Karpas-422 (cell line): ENCODE measurements at regions not wholly inside any gene's neighbourhood (a gene's known extent, or its start where the extent isn't known, plus 50 kb on each side); places are given as distances from the start of the nearest gene placed in this dataset.

Experiments
- DNase-seq: peaks from one replicate; pipeline ENCODE4 v3.0.0-alpha.2; 2015
- H2AFZ ChIP-seq: fragments of 200-600 bp; sonication (generic); 2 replicates; pipeline ENCODE4 v1.6.1; 2014; ENCODE audit warnings: antibody characterized with exemption, low read length, mixed read lengths
- H3K27ac ChIP-seq: fragments of 200-600 bp; sonication (generic); 2 replicates; pipeline ENCODE4 v1.5.1; 2014; ENCODE audit warnings: mild to moderate bottlenecking, low read length, moderate library complexity
- H3K27me3 ChIP-seq: fragments of 200-600 bp; sonication (generic); 2 replicates; pipeline ENCODE4 v1.6.1; 2014; ENCODE audit warnings: low read length, mixed read lengths
- H3K36me3 ChIP-seq: fragments of 200-600 bp; sonication (generic); 2 replicates; pipeline ENCODE4 v1.6.1; 2014; ENCODE audit warnings: low read length, mixed read lengths; ENCODE audit not compliant: insufficient read depth
- H3K4me1 ChIP-seq: fragments of 200-600 bp; sonication (generic); 2 replicates; pipeline ENCODE4 v1.6.1; 2014; ENCODE audit warnings: mild to moderate bottlenecking, low read length, mixed read lengths
- H3K4me2 ChIP-seq: fragments of 200-600 bp; sonication (generic); 2 replicates; pipeline ENCODE4 v1.6.1; 2014; ENCODE audit warnings: low read length, low read depth, mild to moderate bottlenecking; ENCODE audit not compliant: poor library complexity, severe bottlenecking
- H3K4me3 ChIP-seq: fragments of 200-600 bp; sonication (generic); 2 replicates; pipeline ENCODE4 v1.5.1; 2014; ENCODE audit warnings: mild to moderate bottlenecking, antibody characterized with exemption, low read length, mixed read lengths
- H3K79me2 ChIP-seq: fragments of 200-600 bp; sonication (generic); 2 replicates; pipeline ENCODE4 v1.6.1; 2014; ENCODE audit warnings: mild to moderate bottlenecking, low read length, mixed read lengths
- H3K9ac ChIP-seq: fragments of 200-600 bp; sonication (generic); 2 replicates; pipeline ENCODE4 v1.6.0; 2014; ENCODE audit warnings: low read length
- H3K9me2 ChIP-seq: fragments of 200-600 bp; sonication (generic), shearing (Covaris generic); replicated peaks from 2 replicates; pipeline ENCODE4 v1.6.0; 2014; ENCODE audit warnings: mild to moderate bottlenecking, low read length, moderate library complexity; ENCODE audit not compliant: insufficient read depth
- H3K9me3 ChIP-seq: fragments of 300-700, 200-600 bp; sonication (generic); 2 replicates; pipeline ENCODE4 v1.6.1; 2014; ENCODE audit warnings: low read length, mixed read lengths
- H4K20me1 ChIP-seq: fragments of 200-600 bp; sonication (generic); 2 replicates; pipeline ENCODE4 v1.6.1; 2014; ENCODE audit warnings: mild to moderate bottlenecking, antibody characterized with exemption, low read length, low read depth; ENCODE audit not compliant: insufficient read depth

- Histone ChIP-seq H3K4me3 (no peak overlapping the region), H4K20me1 (no peaks in the 10 kb centered on the region), H2AFZ (no peak overlapping the region), H3K27ac (no peak overlapping the region), H3K27me3 (0 out of 2 replicates have a peak, but pooled peaks cover 3% of the 10 kb centered on the region), H3K4me1 (no peaks in the 10 kb centered on the region), H3K9me3 (no peaks in the 10 kb centered on the region), H3K79me2 (no peaks in the 10 kb centered on the region), H3K36me3 (no peaks in the 10 kb centered on the region), H3K9me2 (no peaks in the 10 kb centered on the region), H3K9ac (no peak overlapping the region), H3K4me2 (no peak overlapping the region)
- no peak for DNase-seq
Measured at GRCh38 chr16:79821911-79822310, 221.4 kb upstream of the MAF start.

GRCh38 chr16:79816081-79816497 is 215.6 kb upstream of the MAF start:
- H3K9me2 ChIP-seq = no peaks in the 10 kb centered on the region
- no peaks in the 10 kb centered on the region for H3K4me1 ChIP-seq
- no peak overlapping the region for H3K27ac ChIP-seq
- H3K4me3 ChIP-seq = no peak overlapping the region
- H3K9ac ChIP-seq = no peak overlapping the region
- 0 out of 2 replicates have a peak, but pooled peaks cover 3% of the 10 kb centered on the region for H3K27me3 ChIP-seq
- no peaks in the 10 kb centered on the region for H3K79me2 ChIP-seq
- no peak overlapping the region for H2AFZ ChIP-seq
- no peaks in the 10 kb centered on the region for H3K36me3 ChIP-seq
- no peaks in the 10 kb centered on the region for H4K20me1 ChIP-seq
- no peak for DNase-seq
- no peaks in the 10 kb centered on the region for H3K9me3 ChIP-seq
- H3K4me2 ChIP-seq = no peak overlapping the region

GRCh38 chr16:79815049-79815448 is 214.5 kb upstream of the MAF start:
- H3K4me3 ChIP-seq = no peak overlapping the region
- H3K36me3 ChIP-seq = no peaks in the 10 kb centered on the region
- H3K9me2 ChIP-seq = no peaks in the 10 kb centered on the region
- no peak for DNase-seq
- no peaks in the 10 kb centered on the region for H3K9me3 ChIP-seq
- H3K4me1 ChIP-seq = no peaks in the 10 kb centered on the region
- H3K79me2 ChIP-seq = no peaks in the 10 kb centered on the region
- no peaks in the 10 kb centered on the region for H3K27me3 ChIP-seq
- no peaks in the 10 kb centered on the region for H4K20me1 ChIP-seq
- no peak overlapping the region for H3K27ac ChIP-seq
- no peak overlapping the region for H3K4me2 ChIP-seq
- H3K9ac ChIP-seq = no peak overlapping the region
- no peak overlapping the region for H2AFZ ChIP-seq

- Histone ChIP-seq H3K9ac (no peak overlapping the region), H3K4me2 (no peak overlapping the region), H4K20me1 (no peaks in the 10 kb centered on the region), H3K27ac (no peak overlapping the region), H3K79me2 (no peaks in the 10 kb centered on the region), H3K36me3 (no peaks in the 10 kb centered on the region), H3K9me3 (no peaks in the 10 kb centered on the region), H3K4me3 (no peak overlapping the region), H2AFZ (no peak overlapping the region), H3K27me3 (no peaks in the 10 kb centered on the region), H3K9me2 (no peaks in the 10 kb centered on the region), H3K4me1 (no peaks in the 10 kb centered on the region)
- no peak for DNase-seq
Measured at GRCh38 chr16:79814124-79814523, 213.6 kb upstream of the MAF start.

GRCh38 chr16:79811541-79811940 is 211.0 kb upstream of the MAF start:
- H3K9ac ChIP-seq = no peak overlapping the region

GRCh38 chr16:79810449-79811189 is 210.1 kb upstream of the MAF start:
- no peaks in the 10 kb centered on the region for H3K9me2 ChIP-seq
- H3K36me3 ChIP-seq = no peaks in the 10 kb centered on the region
- H3K4me1 ChIP-seq = no peaks in the 10 kb centered on the region
- no peak overlapping the region for H3K4me3 ChIP-seq
- H2AFZ ChIP-seq = no peak overlapping the region
- no peaks in the 10 kb centered on the region for H3K79me2 ChIP-seq
- no peaks in the 10 kb centered on the region for H3K27me3 ChIP-seq
- H4K20me1 ChIP-seq = no peaks in the 10 kb centered on the region
- H3K9me3 ChIP-seq = no peaks in the 10 kb centered on the region
- H3K27ac ChIP-seq = no peak overlapping the region
- no peak overlapping the region for H3K4me2 ChIP-seq
- H3K9ac ChIP-seq = no peak overlapping the region
- DNase-seq = no peak

More at GRCh38 chr16:79811541-79811940, 211.0 kb upstream of the MAF start:
- no peaks in the 10 kb centered on the region for H3K9me2 ChIP-seq
- no peak overlapping the region for H2AFZ ChIP-seq
- H3K4me3 ChIP-seq = no peak overlapping the region
- no peak overlapping the region for H3K27ac ChIP-seq
- H3K36me3 ChIP-seq = no peaks in the 10 kb centered on the region
- DNase-seq = no peak
- H3K79me2 ChIP-seq = no peaks in the 10 kb centered on the region
- H3K4me1 ChIP-seq = no peaks in the 10 kb centered on the region
- H4K20me1 ChIP-seq = no peaks in the 10 kb centered on the region
- no peak overlapping the region for H3K4me2 ChIP-seq
- no peaks in the 10 kb centered on the region for H3K9me3 ChIP-seq
- H3K27me3 ChIP-seq = no peaks in the 10 kb centered on the region

GRCh38 chr16:79809376-79809775 is 208.8 kb upstream of the MAF start:
- no peaks in the 10 kb centered on the region for H3K27me3 ChIP-seq
- DNase-seq = no peak
- no peaks in the 10 kb centered on the region for H3K9me2 ChIP-seq
- H3K27ac ChIP-seq = no peak overlapping the region
- no peak overlapping the region for H2AFZ ChIP-seq
- no peak overlapping the region for H3K9ac ChIP-seq
- no peaks in the 10 kb centered on the region for H3K4me1 ChIP-seq
- no peaks in the 10 kb centered on the region for H3K9me3 ChIP-seq
- H3K79me2 ChIP-seq = no peaks in the 10 kb centered on the region
- no peaks in the 10 kb centered on the region for H3K36me3 ChIP-seq
- no peak overlapping the region for H3K4me3 ChIP-seq
- H3K4me2 ChIP-seq = no peak overlapping the region
- H4K20me1 ChIP-seq = no peaks in the 10 kb centered on the region

- Histone ChIP-seq H3K4me2 (no peak overlapping the region), H3K9me3 (no peaks in the 10 kb centered on the region), H3K9ac (no peak overlapping the region), H3K27me3 (no peaks in the 10 kb centered on the region), H3K9me2 (no peaks in the 10 kb centered on the region), H3K36me3 (no peaks in the 10 kb centered on the region), H4K20me1 (no peaks in the 10 kb centered on the region), H3K4me3 (no peak overlapping the region), H3K4me1 (no peaks in the 10 kb centered on the region), H2AFZ (no peak overlapping the region), H3K79me2 (no peaks in the 10 kb centered on the region), H3K27ac (no peak overlapping the region)
- no peak for DNase-seq
Measured at GRCh38 chr16:79808731-79809130, 208.2 kb upstream of the MAF start.
